PC-9 (cell line): ENCODE measurements at regions not wholly inside any gene's neighbourhood (a gene's known extent, or its start where the extent isn't known, plus 50 kb on each side); places are given as distances from the start of the nearest gene placed in this dataset.

ENCODE experiments used
- BruUV-seq: library from RNA; stranded (reverse); fragments of 400-500 nt; replicated peaks from 2 replicates; lab custom pipeline; 2021; lab: Mats Ljungman, UMichigan
- CTCF ChIA-PET: fragments of 300-600 bp; sonication (Branson Sonifier 250); formaldehyde crosslinking; loops from one replicate; lab custom pipeline; 2022; ENCODE audit warnings: antibody characterized with exemption; lab: Charles Lee
- POLR2A ChIA-PET: fragments of 300-600 bp; sonication (Branson Sonifier 250); formaldehyde crosslinking; loops from one replicate; lab custom pipeline; 2022; ENCODE audit warnings: antibody characterized with exemption; ENCODE audit not compliant: unreplicated experiment; lab: Charles Lee
- DNase-seq, 2 experiments: peaks; one replicate each; pipeline versions ENCODE4 v3.0.0 to v3.0.0-alpha.2; 2015 to 2022; ENCODE audit warnings: mixed read lengths in 1 of 2
- H2AFZ ChIP-seq: fragments of 200-600 bp; sonication (generic); 2 replicates; pipeline ENCODE4 v1.8.1; 2017; ENCODE audit warnings: antibody characterized with exemption
- H3F3A ChIP-seq: fragments of 200-600 bp; sonication (generic); 2 replicates; pipeline ENCODE4 v1.8.1; 2017; ENCODE audit warnings: antibody characterized with exemption, mild to moderate bottlenecking, low read depth; ENCODE audit not compliant: insufficient read depth
- H3K27ac ChIP-seq: fragments of 200-600 bp; sonication (generic); 2 replicates; pipeline ENCODE4 v1.6.1; 2016; ENCODE audit warnings: mixed run types
- H3K27me3 ChIP-seq: fragments of 200-600 bp; sonication (generic); 2 replicates; pipeline ENCODE4 v1.6.1; 2016; ENCODE audit warnings: low read depth, mixed run types; ENCODE audit not compliant: insufficient read depth
- H3K36me3 ChIP-seq: fragments of 200-600 bp; sonication (generic); 2 replicates; pipeline ENCODE4 v1.6.1; 2016; ENCODE audit warnings: low read depth, mixed run types
- H3K4me1 ChIP-seq: fragments of 200-600 bp; sonication (generic); replicated peaks from 2 replicates; pipeline ENCODE4 v1.6.1; 2016; ENCODE audit warnings: mixed run types; ENCODE audit not compliant: insufficient read depth
- H3K4me2 ChIP-seq: fragments of 200-600 bp; sonication (generic); 2 replicates; pipeline ENCODE4 v1.6.1; 2017; ENCODE audit warnings: mixed run types
- H3K4me3 ChIP-seq: fragments of 200-600 bp; sonication (generic); 2 replicates; pipeline ENCODE4 v1.6.1; 2016; ENCODE audit warnings: mixed run types
- H3K79me2 ChIP-seq: fragments of 200-600 bp; sonication (generic); 2 replicates; pipeline ENCODE4 v1.6.1; 2017; ENCODE audit warnings: low read depth, mixed run types
- H3K9me2 ChIP-seq: fragments of 200-600 bp; sonication (generic); 2 replicates; pipeline ENCODE4 v1.8.1; 2017; ENCODE audit warnings: mild to moderate bottlenecking; ENCODE audit not compliant: insufficient read depth
- H3K9me3 ChIP-seq: fragments of 200-600 bp; sonication (generic); 2 replicates; pipeline ENCODE4 v1.8.1; 2016; ENCODE audit warnings: low read depth; ENCODE audit not compliant: insufficient read depth
- H4K20me1 ChIP-seq: fragments of 200-600 bp; sonication (generic); 2 replicates; pipeline ENCODE4 v1.8.1; 2017; ENCODE audit not compliant: insufficient read depth
- EZH2 ChIP-seq: fragments of 200-600 bp; sonication (generic); IDR thresholded peaks from 2 replicates; pipeline ENCODE4 v1.8.0; 2017; ENCODE audit warnings: antibody characterized with exemption, low read depth
- intact Hi-C: fragments of 100-400 bp; cut with micrococcal nuclease; formaldehyde crosslinking; loops from one replicate; pipeline ENCODE4 v1.10.0; 2022; ENCODE audit not compliant: unreplicated experiment
- TF ChIP-seq, protein P1 (sequence below): fragments of 200-600 bp; sonication (generic); conservative IDR thresholded peaks from 2 replicates; pipeline ENCODE4 v1.6.1; 2017; ENCODE audit warnings: mixed run types, antibody characterized with exemption, mild to moderate bottlenecking, moderate library complexity

DNA sequence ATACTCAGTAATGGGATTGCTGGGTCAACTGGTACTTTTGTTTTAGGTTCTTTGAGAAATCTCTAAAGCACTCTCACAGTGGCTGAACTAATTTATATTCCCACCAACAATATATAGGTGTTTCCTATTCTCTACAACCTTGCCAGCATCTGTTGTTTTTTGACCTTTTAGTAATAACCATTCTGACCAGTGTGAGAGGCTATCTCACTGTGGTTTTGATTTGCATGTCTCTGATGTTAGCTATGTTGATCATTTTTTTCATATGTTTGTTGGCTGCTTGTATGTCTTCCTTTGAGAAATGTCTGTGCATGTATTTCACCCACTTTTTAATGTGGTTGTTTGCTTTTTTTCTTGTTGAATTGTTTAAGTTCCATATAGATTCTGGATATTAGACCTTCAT is 98.2 kb upstream of the DCBLD2 start:
- no peaks in the 10 kb centered on the region for H3K27me3 ChIP-seq
- no peak for DNase-seq
- 0 out of 2 replicates have a peak, but pooled peaks cover 5% of the 10 kb centered on the region for H3K9me2 ChIP-seq
- H3K36me3 ChIP-seq = no peaks in the 10 kb centered on the region
- H3K4me2 ChIP-seq = no peak overlapping the region
- no peaks in the 10 kb centered on the region for H4K20me1 ChIP-seq
- no TSS peak for BruUV-seq
- no peaks in the 10 kb centered on the region for H3F3A ChIP-seq
- TF ChIP-seq, protein P1, sequence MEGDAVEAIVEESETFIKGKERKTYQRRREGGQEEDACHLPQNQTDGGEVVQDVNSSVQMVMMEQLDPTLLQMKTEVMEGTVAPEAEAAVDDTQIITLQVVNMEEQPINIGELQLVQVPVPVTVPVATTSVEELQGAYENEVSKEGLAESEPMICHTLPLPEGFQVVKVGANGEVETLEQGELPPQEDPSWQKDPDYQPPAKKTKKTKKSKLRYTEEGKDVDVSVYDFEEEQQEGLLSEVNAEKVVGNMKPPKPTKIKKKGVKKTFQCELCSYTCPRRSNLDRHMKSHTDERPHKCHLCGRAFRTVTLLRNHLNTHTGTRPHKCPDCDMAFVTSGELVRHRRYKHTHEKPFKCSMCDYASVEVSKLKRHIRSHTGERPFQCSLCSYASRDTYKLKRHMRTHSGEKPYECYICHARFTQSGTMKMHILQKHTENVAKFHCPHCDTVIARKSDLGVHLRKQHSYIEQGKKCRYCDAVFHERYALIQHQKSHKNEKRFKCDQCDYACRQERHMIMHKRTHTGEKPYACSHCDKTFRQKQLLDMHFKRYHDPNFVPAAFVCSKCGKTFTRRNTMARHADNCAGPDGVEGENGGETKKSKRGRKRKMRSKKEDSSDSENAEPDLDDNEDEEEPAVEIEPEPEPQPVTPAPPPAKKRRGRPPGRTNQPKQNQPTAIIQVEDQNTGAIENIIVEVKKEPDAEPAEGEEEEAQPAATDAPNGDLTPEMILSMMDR = no peak
- TF ChIP-seq EZH2 = no peak
- POLR2A ChIA-PET = no interaction called here
- H2AFZ ChIP-seq = no peak overlapping the region
- H3K9me3 ChIP-seq = 0 out of 2 replicates have a peak, but pooled peaks cover 3% of the 10 kb centered on the region
- no peaks in the 10 kb centered on the region for H3K79me2 ChIP-seq
- no peaks in the 10 kb centered on the region for H3K4me1 ChIP-seq
- H3K4me3 ChIP-seq = no peak overlapping the region
- no peak overlapping the region for H3K27ac ChIP-seq
- intact Hi-C loops = loop anchor here (10.0 kb wide), 1 partner anchor 755 kb away; no protein-coding TSS in a partner anchor
- CTCF ChIA-PET = interaction anchor here (0.6 kb wide), 1 partner anchor 22 kb away, joined by 3 read pairs; no protein-coding TSS in a partner anchor

DNA sequence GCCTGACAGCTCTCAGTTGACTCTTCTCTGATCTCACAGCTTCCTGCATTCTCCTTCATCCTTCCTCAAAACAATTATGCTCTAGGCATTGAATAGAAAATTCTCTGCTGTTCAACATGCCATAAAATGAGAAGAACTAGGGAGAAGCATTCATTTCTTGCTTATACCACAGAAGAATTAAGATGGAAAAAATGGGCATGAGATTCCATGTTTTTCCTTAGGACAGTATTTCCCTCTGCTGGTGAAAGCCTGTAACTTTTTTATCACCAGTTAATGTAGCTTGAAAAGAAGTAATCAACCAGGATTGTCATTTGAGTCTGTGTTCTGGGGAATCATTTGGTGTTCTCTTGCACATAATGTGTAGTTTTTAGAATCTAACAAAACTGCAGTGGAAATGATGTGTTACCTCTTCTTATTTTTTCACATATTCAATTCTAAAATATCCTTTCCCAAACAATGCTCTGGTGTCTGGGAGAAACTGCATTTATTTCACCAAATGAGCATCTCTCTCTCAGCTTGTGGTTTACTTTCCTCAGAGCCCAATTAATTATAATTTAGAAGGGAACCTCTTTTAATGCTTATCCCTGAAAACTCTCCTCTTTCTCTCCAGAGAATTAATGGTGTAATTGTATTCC is 92.8 kb upstream of the DCBLD2 start:
- Histone ChIP-seq H3K4me3 (no peak overlapping the region), H3K27ac (no peak overlapping the region), H3K4me1 (no peaks in the 10 kb centered on the region), H3K79me2 (no peaks in the 10 kb centered on the region), H3K9me3 (no peaks in the 10 kb centered on the region), H3F3A (no peaks in the 10 kb centered on the region), H3K4me2 (no peak overlapping the region), H2AFZ (no peak overlapping the region), H3K36me3 (no peaks in the 10 kb centered on the region), H3K27me3 (no peaks in the 10 kb centered on the region), H4K20me1 (no peaks in the 10 kb centered on the region), H3K9me2 (0 out of 2 replicates have a peak, but pooled peaks cover 5% of the 10 kb centered on the region)
- POLR2A ChIA-PET = no interaction called here
- CTCF ChIA-PET = interaction anchor here (0.6 to 1.6 kb wide), 11 partner anchors 29 to 759 kb away, joined by 3 to 23 read pairs (median 4); partner anchors contain the start of gene DCBLD2
- intact Hi-C loops = loop anchor here (1.0 to 10.0 kb wide), 5 partner anchors 177 to 957 kb away; partner anchors contain the start of gene GABRR3
- no peak for TF ChIP-seq EZH2
- TF ChIP-seq, protein P1 = peak; percentile 97
- DNase-seq = peak in 1 of 2 experiments; percentile 57
- BruUV-seq = no TSS peak

DNA sequence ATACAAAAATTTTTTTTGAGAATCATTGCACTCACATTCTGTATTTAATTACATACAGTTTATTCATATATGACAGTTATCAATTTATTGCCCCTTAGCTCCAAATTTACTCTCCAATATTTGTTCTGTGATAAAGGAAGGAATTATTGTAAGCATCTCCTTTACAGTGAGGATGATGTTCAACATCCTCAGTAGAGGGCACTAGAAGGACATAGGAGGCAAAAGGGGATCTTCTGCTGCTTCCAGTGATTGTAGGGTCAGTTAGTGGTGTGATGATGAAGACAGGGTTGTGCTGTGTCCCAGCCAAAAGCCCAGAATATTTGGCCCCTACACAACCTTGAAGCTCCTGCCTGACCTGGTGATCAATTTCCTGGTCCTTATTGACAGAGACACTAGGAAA is 89.9 kb upstream of the DCBLD2 start:
- no peak overlapping the region for H3K27ac ChIP-seq
- H3K9me3 ChIP-seq = no peaks in the 10 kb centered on the region
- H3K27me3 ChIP-seq = no peaks in the 10 kb centered on the region
- no peaks in the 10 kb centered on the region for H3F3A ChIP-seq
- H4K20me1 ChIP-seq = no peaks in the 10 kb centered on the region
- intact Hi-C loops = loop anchor here (5.0 to 10.0 kb wide), 3 partner anchors 659 to 954 kb away; partner anchors contain the start of gene GABRR3
- H3K36me3 ChIP-seq = no peaks in the 10 kb centered on the region
- ChIA-PET POLR2A (no interaction called here), CTCF (interaction anchor here (1.0 to 1.6 kb wide), 2 partner anchors 174 to 212 kb away, joined by 3 to 5 read pairs; no protein-coding TSS in a partner anchor)
- TF ChIP-seq EZH2 = no peak
- TF ChIP-seq, protein P1 = no peak
- no peaks in the 10 kb centered on the region for H3K9me2 ChIP-seq
- BruUV-seq = no TSS peak
- DNase-seq = no peak
- H3K4me3 ChIP-seq = no peak overlapping the region
- H3K79me2 ChIP-seq = no peaks in the 10 kb centered on the region
- H3K4me2 ChIP-seq = no peak overlapping the region
- H2AFZ ChIP-seq = no peak overlapping the region
- H3K4me1 ChIP-seq = peaks cover 4% of the 10 kb centered on the region; the same call in 1 of the 2 replicates
